NCI-H2107 treated with DMSO at 0.1 percent for 48 hours (cell line): ENCODE measurements at regions not wholly inside any gene's neighbourhood (a gene's known extent, or its start where the extent isn't known, plus 50 kb on each side); places are given as distances from the start of the nearest gene placed in this dataset.

Experiments used
- DNase-seq: peaks from one replicate; lab custom pipeline; 2025; ENCODE audit not compliant: unreplicated experiment; lab: John Stamatoyannopoulos, UW

DNA sequence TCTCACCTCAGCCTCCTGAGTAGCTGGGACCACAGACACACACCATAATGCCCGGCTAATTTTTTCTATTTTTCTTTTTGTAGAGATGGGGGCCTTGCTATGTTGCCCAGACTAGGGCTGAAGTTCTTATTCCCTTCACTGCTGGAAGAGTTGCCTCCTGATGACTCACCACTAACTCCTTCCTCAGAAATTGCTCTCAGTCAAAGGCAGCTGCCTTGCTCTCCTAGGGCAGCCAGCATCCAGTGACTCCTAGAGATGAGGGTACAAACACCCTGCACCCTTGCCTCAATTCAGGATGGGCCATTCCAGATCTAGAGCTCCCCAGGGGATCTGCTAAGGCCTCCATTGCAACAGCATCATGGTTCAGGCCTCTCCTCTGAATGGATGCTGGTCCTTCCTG, 54.0 kb upstream of the RASSF8 start:
- DNase-seq, result no peak

DNA sequence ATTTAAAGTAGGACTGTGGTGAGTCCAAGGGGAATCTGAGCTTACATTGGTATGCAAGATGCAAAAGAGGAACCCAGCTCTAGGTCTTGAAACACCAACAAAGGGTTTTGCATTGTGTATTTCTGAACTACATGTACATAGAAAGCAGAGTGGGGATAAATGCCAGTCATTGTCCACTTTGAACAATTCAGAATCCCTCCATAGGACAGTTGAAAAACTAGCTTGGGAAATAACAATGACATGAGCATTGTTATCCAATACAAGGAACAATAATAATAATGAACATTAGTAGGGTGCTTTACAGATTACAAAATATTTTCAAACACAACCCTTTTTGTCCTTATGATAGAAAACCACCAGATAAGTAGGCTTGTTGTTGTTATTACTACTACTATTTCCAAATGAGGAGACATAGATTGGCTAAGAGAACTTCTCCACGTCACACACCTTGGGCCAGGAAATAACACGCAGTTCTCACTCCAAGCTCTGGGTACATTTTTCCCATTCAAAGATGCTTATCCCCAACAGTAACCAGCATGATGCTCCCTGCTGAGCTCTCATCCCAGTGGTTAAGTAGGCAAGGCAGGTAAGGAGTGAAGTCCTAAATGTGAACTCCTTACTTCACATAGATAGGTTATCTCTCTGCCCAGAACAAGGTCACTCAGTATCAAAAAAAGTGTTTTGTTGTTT, 51.7 kb upstream of the RASSF8 start:
- DNase-seq, result no peak
